GM12892 (cell line): ENCODE measurements at regions not wholly inside any gene's neighbourhood (a gene's known extent, or its start where the extent isn't known, plus 50 kb on each side); places are given as distances from the start of the nearest gene placed in this dataset.
A peak's percentile ranks its signal among the peaks of the same experiment; 100 is the strongest.

Source experiments
- DNase-seq: peaks from one replicate; pipeline ENCODE4 v3.0.0; 2011; ENCODE audit not compliant: insufficient read length
- FAIRE-seq: peaks from 2 replicates; lab custom pipeline; 2011; peaks lifted over from hg19 to GRCh38; lab: Jason Lieb, UNC
- POLR2A ChIP-seq: IDR thresholded peaks from 2 replicates; pipeline ENCODE4 v1.6.1; 2011; ENCODE audit warnings: low read depth, low read length, control low read depth
- POLR2AphosphoS5 ChIP-seq: IDR thresholded peaks from 2 replicates; pipeline ENCODE4 v1.6.1; 2011; ENCODE audit warnings: low read depth, low read length, control low read depth
- TAF1 ChIP-seq: IDR thresholded peaks from 2 replicates; pipeline ENCODE4 v1.6.1; 2011; ENCODE audit warnings: low read depth, mild to moderate bottlenecking, control low read depth, low read length, borderline replicate concordance

DNA sequence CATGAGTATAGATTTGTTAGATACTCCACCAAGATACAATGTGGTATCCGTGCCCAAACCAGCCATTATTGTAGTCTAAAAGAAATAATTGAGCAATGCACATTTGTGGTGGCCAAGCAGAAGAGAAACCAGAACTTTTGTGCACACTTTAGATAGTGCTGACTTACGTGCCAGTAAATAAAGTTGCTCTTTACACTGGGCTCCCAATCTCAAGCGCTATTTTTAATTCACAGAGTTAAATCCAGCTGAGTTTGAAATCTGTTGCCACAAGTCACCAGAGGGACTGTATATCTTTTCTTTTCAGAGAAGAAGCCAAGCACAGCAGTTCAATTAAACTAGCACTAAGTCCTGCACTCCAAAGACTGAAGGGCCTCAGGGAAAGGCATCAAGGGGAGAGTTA, 680.4 kb downstream of the TDRD15 start:
- DNase-seq, result no peak
- no peak for FAIRE-seq

DNA sequence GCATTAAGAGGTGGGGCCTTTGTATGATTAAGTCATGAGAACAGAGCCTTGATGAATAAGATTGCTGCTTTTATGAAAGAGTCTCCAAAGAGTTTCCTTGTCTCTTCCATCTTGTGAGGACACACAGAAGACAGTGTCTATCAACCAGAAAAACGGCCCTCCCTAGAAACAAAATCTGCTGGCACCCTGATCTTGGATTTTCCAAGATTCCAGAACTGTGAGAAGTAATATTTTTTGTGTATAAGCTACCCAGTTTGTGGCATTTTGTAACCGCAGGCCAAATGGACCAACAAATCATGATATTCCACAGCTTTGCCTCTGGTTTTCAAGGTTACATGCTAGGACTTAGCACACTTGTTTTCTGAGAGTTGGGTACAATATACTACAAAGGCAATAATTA, 687.8 kb downstream of the TDRD15 start:
- TF ChIP-seq POLR2A (no peak), POLR2AphosphoS5 (no peak), TAF1 (no peak)
- FAIRE-seq (no peak), DNase-seq (no peak)

More for the DNA sequence above, 680.4 kb downstream of the TDRD15 start:
- TF ChIP-seq POLR2A, result no peak
- TF ChIP-seq TAF1, result no peak
- no peak for TF ChIP-seq POLR2AphosphoS5

DNA sequence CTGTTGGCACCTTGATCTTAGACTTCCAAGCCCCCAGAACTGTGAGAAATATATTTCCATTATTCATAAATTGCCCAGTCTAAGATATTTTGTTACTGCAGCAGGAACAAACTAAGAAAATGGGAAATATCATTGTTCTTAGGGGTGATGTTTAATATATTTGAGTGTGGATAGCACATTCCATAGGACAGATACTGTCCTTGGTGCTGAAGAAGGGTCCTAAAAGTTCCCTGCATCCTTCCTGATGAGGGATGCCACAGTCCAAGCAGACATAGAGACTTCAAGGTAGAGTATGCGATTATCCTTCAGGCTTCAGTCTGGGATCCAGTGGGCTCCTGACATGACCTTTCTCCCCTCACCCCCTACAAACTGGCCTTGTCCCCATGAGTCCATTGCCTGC, 689.0 kb downstream of the TDRD15 start:
- FAIRE-seq (no peak), DNase-seq (no peak)
- TF ChIP-seq TAF1 (no peak), POLR2A (no peak), POLR2AphosphoS5 (no peak)

DNA sequence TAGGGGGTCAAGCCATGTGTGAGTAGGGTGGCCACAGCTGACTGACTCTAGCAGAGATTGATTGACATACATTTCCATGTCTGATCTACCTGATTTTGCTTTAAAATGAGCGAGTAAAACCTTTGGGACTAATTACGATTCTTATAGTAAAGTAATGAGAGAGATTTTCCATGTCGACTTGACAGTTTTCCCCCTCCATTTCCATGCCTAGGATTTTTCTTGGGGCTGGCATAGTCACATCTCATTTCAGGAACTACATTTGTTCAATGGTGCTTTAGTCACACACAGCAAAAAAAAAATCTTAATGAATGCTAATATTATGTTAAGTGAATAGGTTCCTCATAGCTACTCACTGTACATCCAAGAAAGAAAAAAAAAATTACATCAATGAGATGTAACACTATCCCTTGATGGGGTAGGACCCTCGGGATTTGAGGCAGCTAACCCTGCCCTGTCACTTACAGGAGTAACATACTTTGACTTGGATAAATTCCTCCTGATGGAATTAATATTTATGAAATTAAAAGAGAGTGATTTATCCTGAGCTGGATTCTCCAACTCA, 690.9 kb downstream of the TDRD15 start:
- TF ChIP-seq POLR2A (no peak), TAF1 (no peak), POLR2AphosphoS5 (no peak)
- FAIRE-seq (no peak), DNase-seq (no peak)

DNA sequence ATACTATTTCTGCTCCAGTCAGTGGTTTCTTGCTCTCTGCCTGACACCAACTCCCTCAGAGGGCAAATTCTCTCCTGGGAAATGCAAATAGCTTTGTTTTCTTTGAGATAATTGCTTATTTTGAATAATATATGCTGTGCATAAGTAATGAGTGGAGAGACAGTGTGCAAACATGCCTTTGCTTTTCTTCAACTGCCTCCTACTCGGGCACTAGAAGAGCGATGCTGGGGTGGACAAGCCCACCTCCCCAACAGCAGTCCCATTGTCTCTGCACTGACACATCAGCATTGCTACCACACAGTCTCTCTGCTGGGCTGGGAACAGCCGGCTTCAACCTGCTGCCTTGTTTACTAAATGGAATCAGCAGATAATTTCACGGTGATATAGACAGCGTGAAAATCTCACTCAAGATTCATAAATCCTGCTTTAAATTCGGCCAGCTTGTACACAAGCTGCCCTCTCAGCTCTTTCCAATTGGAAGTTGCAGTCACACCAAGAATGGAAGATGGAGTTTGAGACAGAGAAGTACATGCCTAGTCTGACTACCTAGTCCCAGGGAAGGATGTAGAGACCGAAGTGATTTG, 694.5 kb downstream of the TDRD15 start:
- FAIRE-seq (no peak), DNase-seq (no peak)
- TF ChIP-seq POLR2A, result no peak
- no peak for TF ChIP-seq TAF1
- no peak for TF ChIP-seq POLR2AphosphoS5

DNA sequence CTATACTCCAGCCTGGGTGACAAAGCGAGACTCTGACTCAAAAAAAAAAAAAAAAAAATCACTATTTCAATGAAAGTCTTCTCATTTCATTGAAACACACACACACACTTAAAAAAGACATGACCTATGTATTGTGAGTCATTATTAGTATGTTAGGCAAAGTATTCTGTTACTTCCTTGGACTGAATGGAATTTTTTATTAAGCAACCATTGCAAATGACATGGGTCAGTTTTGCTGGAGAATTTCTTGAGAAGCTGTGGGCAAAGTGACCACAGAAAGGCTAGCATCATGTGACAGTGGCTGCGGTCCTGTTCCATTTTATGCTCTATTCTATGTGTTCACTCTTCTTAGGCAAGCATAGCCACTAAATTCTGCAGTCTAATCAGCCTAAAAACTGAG, 695.7 kb downstream of the TDRD15 start:
- TF ChIP-seq TAF1 (no peak), POLR2A (no peak), POLR2AphosphoS5 (no peak)
- DNase-seq (no peak), FAIRE-seq (no peak)

DNA sequence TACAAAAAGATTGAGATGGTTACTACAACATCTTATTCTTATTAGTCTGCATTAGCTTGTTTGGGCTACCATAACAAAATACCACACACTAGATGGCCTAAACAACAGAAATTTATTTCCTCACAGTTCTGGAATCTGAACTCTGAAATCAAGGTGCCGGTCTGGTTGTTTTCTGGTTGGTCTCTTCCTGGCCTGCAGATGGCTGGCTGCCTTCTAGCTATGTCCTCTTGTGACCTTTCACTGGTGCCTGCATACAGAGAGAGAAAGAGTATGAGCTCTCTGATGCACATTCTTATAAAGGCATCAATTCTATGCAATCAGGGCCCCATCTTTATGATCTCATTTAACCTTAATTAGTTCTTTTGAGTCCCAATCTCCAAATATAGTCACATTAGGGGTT, 696.5 kb downstream of the TDRD15 start:
- FAIRE-seq (no peak), DNase-seq (no peak)
- no peak for TF ChIP-seq POLR2AphosphoS5
- TF ChIP-seq POLR2A, result no peak
- no peak for TF ChIP-seq TAF1

DNA sequence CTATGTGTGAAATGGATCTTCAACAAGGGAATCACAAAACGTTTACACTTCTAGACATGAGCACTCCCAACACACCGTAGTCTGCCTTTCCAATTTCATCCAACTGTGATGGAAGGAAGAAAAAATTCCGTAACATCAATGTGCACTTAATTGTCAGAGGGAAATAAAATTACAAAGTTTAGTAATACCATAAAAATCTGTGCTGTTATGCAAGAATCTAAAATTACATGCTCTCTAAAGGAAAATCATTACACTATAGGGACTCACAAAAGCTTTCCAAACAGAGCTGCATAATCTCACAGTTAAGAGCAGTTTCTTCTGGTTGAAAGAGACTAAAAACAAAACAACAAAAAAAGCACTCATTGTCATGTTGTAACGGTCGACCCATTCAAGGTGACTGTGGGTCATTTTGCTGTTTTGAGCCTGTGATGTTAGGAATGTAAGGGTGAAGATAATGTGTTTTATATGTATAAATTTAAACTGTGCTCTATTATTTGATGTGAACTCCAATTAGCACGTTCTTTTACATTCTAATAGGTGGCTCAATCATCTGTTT, 698.0 kb downstream of the TDRD15 start:
- TF ChIP-seq POLR2A, result no peak
- TF ChIP-seq POLR2AphosphoS5, result no peak
- no peak for DNase-seq
- peak; percentile 36 for FAIRE-seq

DNA sequence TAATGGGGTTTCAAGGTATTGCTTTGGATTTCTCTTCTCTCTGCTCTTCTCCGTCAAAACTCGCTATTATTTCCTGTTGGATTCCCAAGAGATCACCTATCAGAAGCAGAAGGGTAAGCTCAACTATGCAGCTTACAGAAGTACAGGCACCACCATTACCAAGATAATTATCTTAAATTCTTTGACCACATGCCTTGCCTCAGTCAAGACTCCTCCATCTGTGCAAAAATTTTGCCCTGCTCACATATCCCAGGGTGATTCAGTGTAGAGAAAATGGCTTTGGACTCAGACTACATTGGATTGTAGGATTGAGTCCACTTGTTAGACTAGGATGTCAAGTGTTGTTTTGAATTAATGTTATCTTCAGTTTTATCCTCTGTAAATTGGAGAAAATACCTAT, 698.7 kb downstream of the TDRD15 start:
- TF ChIP-seq POLR2AphosphoS5 (no peak), TAF1 (no peak), POLR2A (no peak)
- DNase-seq (no peak), FAIRE-seq (no peak)

DNA sequence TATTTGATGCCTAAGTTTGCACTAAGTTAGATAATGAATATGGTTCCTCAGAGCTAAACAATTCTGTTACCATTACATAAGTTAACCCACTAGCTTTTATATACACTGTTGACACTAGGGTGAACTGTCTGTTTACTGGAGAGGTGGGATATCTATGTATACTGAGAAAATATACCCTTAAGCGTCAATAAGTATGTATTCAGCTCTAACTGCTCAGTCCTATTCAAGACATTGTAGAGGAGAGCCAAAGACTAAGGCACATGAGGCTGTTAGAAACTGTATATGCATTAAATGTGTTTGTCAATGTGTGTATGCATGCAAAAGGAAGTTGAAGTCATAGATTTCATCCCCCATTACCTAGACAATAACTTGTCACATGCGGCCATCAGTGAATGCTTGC, 710.0 kb downstream of the TDRD15 start:
- TF ChIP-seq POLR2AphosphoS5 (no peak), POLR2A (no peak), TAF1 (no peak)
- no peak for DNase-seq
- FAIRE-seq, result no peak

DNA sequence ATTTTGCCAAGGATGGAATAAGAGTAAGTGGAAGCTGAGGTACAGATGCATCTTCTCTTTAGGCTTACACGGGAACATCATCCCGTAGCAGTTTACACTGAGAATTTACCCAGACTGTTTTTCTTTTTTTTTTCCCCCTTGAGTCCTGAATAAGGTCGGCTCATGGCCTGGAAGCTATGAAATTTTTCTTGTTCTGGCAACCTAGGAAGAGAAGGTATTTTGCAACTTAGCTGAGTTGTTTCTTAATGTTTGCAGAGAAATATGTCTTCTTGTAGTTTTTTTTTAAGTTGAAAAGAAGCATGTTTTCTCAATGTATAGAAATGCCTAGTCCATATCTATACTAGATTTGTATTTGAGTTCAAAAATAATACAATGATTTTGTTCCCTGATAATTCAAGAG, 712.5 kb downstream of the TDRD15 start:
- DNase-seq (no peak), FAIRE-seq (no peak)
- TF ChIP-seq POLR2A (no peak), TAF1 (no peak), POLR2AphosphoS5 (no peak)

DNA sequence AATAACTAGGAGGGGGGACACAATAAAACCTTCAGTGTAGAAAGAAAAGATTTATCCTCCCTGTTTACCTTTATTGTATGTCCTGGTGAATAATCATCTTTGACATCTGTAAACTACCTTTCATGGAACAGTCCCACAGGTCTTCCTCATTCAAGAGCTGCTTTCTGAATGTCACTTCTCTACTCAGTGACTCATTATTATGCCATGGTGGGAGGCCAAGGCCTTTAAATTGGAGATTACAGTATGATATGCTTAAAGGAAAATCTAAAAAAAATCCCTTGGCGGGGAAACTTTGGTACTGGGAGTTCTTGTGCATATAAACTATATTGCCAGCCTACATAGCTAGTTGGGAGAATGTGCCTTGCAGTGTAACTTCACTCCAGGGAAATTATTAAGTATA, 713.0 kb downstream of the TDRD15 start:
- FAIRE-seq (no peak), DNase-seq (no peak)
- TF ChIP-seq POLR2AphosphoS5, result no peak
- TF ChIP-seq TAF1, result no peak
- TF ChIP-seq POLR2A, result no peak
